Stimulated activated CD8-positive, alpha-beta memory T cell treated with anti-CD3 and anti-CD28 coated beads, Interleukin-4, amount 100 ng/mL, for 24 hours (primary cell): ENCODE measurements at regions not wholly inside any gene's neighbourhood (a gene's known extent, or its start where the extent isn't known, plus 50 kb on each side); places are given as distances from the start of the nearest gene placed in this dataset.

Experiments used
- DNase-seq: peaks from one replicate; pipeline ENCODE4 v3.0.0-alpha.2; 2020; ENCODE audit warnings: low read depth

DNA sequence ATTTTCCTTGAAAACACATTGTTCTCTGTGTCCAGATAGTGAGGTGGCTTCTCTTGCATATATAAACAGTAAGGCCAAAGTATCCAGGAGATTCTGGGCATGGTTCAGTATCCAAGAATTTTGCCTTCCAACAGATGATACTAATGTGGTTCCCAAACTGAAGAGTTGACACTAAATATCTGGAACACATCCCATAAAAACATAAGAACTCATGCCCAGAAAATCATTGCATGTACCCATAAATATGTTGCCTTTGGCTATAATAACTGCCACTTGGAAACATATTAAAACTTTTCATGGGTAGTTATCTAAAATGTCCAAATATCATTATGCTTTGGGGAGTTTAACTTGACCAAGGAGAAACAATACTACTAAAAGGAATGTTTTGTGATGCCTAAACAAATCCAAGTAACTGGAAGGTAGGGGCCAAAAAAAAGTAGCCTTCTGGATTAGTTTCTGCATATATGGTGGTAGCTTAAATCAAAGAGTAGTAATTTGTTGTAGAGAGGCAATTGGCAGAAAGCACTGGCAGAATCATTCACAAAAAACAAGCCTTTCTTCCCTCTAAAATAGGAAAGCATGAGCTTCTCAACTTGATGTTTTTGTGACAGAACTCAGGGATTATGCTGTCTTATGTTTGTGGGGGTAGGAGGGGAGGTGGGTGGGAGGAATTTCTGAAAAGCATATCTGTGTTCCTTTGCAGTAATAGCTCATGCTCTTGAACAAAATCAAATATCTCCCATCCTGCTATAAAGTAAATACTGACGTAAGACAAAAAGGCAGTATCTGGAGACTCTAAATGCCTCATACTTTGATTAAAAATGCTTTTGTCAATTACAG is 753.9 kb downstream of the TUSC7 start:
- no peak for DNase-seq

DNA sequence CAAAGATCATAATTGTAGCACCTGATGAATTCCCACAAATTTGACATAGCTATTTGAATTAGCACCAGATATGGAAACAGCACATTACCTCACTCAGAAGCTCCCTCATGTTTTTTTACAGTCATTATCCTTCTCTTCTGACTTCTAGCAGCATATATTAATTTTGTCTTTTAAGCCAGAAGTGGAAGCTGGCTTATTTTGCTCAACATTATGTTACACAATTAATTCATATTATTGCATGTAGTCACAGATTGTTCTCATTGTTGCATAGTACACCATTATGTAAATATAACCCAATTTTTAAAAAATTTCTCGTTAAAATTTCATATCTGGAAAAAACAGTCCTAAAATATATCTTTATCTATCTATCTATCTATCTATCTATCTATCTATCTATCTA is 762.3 kb downstream of the TUSC7 start:
- no peak for DNase-seq

DNA sequence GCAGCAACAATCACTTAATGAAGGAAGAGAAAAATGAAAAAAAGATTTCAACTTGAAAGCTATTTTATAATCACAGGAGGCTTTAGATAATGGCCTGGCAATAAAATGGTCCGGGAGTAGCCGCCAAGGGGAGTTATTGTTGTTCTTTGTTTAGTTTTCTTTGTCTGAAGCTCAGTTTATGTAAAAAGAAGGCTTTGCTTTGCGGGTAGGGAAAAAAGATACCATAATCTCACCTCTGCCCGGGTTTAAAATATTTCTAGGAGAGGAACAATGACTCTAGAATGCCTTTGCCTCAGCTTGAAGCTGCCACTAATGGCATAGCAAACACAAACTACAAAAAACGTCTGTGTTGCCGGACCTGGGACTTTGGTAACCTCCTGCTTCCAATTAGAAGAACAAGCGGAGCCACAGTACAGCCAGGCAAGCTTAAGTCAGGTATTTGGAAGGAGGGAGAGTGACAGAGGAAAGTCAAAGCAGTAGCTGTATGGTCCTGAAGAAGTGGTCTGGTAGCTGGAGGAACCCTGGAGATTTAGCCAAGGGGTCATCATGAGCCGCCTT is 764.5 kb downstream of the TUSC7 start:
- no peak for DNase-seq

DNA sequence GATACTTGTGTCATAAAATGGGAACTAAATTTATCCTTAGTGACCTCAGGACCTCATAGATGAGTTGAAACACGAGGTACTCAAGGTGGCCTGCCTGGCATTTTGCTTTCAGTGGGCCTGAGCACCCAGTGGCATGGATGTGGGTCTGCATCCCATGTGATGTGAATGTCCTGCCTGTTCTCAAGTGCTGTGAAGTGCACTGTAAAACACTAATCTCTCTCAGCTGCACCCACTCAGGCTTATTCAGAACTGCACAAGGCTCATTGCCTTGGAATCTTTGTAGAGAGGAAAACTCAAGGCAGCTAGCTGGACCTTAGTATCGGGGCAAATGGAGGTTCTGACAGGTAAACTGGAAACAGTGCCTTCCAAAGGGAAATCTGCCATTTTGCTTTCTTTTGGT is 767.0 kb downstream of the TUSC7 start:
- DNase-seq, result no peak

DNA sequence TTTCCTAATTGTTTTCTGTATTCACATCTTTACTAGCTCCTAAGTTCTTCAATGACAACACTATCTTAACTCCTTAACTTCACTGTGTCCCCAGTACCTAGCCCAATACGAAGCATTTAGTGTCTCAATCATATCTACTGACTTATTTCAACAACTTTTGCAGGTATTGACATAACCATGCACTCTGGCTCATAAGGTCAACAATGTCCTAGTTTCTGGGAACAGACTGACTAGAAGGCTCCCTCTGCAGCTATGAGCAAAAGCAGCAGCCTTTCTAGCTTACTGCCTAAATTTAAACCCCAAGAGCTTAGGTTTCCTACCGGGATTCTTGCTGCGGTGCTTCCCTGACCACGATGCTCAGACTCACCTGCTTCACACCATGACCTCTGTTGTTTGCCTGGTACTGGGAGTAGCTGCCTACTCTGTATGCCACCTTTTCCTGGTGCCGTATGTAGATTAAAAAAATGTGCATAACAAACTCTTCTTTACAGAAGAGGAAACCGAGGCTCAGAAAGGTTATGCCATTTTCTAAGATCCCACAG is 767.7 kb downstream of the TUSC7 start:
- no peak for DNase-seq

DNA sequence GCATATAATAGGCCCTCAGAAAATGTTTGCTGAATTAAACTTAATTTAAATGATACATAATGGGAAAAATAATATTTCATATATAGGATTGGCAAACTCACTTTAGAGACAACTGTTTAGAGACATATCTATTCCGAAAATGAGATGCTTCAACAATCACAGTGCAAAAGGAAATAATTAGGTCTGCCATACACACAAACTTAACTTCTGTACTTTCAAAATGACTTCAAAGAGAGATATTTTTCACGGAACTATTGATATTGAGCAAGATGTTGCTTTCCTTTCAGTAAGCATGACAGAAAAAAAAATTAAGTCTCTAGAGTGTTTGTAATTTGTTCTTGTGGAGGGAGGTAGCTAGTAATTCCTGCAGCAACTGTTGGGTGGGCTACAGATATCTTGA is 769.5 kb downstream of the TUSC7 start:
- no peak for DNase-seq

DNA sequence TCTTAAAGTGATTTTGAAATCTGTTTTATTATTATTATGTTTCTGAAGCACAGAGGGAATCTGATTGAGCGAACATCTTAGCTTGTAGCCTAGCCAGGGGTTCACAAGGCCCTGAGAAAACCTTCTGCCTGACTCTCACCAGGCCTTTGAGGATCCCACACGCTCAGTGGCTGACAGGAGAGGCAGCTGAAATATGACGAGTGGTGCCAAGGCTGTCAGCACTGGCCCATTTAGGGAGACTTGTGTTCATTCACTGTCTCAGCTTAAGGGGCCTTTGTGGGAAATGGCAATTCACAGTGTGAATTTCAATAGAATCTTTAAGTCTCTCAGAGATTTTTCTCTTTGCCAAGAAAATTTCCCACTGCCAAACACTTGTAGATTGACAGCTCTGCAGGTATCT is 770.9 kb downstream of the TUSC7 start:
- no peak for DNase-seq

DNA sequence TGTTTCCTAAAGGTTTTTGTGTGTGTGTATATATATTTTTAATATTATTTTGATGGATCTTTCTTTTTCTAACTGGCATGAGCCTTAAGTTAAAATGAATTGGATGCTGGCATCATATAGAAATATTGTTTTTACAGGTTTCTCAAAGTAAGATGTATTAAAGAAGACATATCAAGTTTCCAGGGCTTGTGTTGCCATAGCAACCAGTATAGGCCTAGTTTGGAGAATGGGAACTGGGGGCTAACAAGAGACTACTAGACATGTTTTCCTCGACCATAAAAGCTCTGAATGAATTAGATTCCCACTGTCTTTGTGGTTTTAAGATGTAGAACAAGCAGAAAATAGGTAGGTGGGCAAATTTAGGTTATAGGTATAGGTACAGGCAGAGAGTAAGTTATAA is 771.4 kb downstream of the TUSC7 start:
- no peak for DNase-seq

DNA sequence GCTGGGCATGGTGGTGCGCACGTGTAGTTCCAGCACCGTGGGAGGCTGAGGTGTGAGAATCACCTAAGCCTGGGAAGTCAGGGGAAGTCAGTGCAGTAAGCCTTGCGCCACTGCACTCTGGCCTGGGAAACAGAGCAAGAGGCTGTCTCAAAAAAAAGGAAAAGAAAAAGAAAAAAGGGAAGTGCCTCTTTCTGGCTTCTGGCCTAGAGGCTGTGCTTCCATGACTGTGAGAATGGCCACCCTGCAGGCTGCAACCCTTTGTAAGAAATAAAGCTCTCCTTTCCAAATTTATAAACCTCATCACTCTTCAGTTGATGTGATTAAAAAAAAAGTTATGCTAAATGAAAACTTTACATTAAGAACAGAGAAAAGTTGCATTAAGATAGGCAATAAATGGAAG is 774.3 kb downstream of the TUSC7 start:
- no peak for DNase-seq

DNA sequence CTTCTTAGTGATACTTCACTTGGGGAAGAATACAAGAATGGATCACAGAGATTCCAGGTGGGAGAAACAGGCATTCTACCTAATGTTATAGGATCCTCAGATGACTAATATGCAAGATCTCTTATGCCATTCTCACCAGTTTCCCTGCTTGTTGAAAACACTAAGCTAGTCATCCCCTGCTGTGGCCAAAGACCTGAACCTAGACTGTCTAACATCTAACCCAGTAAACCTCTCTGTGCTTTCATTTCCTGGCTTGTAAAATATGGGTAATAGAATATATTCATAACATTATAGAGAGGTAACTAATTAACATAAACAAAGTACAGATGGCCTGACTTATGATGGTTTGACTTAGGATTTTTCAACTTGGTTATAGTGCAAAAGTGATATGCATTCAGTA is 776.3 kb downstream of the TUSC7 start:
- no peak for DNase-seq

DNA sequence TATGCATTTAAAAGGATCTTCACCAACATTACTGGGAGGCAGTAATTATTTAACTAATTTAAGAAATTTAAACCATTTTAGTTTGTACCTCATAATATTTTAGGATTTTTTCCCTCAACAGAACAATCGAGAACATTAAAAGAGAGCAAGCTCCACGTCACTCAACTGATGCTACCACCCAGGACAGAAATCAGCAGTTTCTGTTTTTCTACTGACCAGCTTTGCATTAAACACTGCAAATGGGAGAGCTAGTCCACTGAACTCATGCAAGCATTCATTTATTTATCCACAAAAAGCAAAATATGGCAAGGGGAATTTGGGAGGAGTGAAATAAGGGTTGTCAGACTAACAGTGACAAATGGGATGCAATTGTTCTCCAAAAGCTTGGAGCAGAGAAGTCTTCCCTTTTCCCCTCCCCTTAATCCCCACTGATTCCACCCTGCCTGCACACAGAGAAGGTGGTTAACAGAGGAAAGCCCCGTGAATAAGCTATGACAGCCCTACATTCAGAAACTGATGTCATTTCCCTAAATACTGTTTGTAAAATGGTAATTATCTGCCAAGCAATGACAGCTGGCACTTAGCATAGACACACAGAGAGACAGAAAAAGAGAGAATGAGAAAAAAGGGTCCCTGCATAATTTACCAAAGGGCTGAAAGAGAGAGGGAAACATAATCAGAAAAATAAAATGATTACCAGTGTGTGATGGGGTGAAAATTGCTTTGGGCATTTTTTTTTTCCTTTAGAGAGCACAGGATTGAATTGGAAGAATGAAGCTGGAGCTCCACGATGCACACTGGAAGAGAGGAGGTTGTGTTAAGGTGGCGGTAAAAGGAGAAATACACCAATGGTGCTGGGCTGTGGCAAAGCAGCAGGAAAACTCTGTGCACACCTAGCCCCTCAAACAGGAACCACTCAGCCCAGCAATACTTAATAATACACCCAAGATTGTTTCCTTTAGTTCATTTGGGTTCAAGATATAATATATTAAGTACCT is 777.4 kb downstream of the TUSC7 start:
- DNase-seq, result no peak

DNA sequence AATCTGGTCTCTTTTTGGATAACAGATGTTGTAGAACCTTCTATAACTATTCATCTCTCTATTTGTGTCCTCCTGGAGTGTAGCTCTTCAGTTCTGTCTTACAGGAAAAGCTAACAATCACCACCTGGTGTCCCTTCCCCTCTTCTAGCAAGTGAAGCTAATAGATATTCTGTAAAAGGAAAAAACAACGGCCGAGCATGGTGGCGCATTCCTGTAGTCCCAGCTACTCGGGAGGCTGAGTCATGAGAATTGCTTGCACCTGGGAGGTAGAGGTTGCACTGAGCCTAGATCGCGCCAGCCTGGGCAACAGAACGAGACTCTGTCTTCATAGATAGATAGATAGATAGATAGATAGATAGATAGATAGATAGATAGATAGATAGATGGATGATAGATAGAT is 779.4 kb downstream of the TUSC7 start:
- no peak for DNase-seq

DNA sequence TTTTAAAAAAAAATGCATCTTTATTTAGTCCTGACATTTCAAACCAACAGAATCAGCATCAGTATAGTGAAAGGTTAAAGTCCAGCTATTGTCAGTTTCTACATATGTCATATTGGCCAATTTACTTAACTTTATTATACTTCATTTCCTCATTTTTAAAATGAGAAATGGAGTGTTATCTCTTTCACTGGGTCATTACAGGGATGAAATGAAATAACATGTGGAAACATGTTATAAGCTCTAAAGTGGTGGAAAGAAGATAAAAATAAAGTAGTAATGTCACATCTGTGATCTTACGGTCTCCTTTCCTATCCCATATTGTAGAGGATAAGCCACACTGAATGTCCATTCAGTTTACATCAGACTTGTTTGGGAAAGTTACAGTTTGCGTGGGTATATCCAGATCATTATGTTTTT is 780.1 kb downstream of the TUSC7 start:
- DNase-seq, result no peak

DNA sequence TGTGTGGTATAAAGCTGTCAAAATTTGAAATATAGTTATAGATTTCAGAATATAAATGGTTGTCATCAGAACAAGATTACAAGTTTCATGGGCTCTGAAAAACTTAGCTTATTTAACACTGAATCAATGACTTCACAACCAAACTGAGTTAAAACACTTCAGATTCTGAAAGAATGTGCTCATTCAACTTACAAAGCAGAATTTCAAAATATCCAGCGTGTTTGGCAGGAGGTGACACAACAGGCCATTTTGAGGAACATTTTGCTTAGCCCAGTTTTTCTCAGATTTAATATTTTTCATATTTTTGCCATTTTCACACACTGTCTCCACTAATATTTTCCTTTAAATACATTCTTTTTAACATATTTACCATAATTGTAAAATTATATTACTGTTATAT is 781.1 kb downstream of the TUSC7 start:
- DNase-seq, result no peak

DNA sequence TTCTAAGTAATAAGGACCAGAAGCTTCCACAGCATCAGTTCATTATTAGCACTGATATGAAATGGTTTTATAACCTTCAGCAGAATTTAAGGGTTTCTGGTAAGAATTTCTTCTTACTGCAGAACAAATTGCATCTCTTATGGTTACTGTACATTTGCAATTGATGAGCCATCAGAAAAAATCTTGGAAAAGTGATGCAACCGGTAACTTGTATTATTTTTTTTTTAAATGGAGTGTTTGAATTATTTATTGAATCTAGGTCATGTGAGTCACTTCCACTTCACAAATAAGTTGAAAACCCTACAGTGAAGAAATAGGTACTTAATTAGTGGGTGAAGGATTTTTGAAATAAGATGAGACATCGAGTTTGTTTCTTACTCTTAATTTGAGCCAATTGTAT is 786.0 kb downstream of the TUSC7 start:
- DNase-seq, result no peak

DNA sequence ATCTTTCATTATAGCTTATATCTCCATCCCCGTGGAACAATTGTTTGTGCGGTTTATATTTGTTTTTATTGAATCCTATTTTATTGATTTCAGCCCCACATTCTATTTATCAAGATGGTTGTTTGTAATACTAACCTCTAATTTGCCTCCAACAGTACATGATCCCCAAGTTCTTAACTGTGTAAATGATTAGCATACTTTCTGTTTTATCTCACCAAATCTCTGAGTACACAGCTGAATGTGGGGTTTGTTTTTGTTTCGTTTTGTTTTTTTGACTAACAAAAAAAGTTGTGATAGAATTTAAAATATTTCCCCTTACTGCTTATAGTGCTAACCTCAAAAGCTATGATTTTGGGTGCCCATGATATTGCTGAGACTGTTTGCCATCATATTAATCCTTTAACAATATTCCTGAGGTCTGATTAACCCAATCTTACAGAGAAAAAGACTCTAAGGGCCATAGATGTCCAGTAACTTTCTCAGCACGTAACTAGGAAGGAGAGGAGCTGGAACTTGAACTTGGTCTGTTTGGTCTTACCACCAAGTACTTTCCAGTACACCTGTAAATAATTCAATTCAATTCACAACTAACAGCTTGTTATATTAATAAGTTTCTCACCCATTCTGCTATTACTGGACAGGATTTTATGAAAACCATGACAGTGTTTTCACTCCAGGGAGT is 789.8 kb downstream of the TUSC7 start:
- DNase-seq, result no peak

DNA sequence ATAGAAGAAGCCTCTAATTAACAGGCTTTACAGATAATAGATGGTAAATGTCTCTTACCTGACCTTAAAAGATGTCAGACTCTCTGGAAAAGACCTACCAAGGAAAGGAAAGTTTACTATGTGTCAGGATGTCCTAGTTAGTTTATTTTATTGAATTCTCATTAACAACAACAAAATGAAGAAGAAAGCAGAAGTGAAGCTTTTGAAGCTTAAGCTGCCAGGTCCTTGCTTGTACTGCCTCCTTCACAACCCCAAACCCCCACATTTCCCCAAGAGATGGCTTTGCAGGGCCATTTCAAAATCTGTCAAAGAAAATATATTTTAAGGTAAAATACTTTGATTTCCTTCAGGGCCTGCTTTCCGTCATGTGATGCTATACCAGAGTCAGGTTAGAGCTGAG is 798.4 kb downstream of the TUSC7 start:
- DNase-seq, result no peak

DNA sequence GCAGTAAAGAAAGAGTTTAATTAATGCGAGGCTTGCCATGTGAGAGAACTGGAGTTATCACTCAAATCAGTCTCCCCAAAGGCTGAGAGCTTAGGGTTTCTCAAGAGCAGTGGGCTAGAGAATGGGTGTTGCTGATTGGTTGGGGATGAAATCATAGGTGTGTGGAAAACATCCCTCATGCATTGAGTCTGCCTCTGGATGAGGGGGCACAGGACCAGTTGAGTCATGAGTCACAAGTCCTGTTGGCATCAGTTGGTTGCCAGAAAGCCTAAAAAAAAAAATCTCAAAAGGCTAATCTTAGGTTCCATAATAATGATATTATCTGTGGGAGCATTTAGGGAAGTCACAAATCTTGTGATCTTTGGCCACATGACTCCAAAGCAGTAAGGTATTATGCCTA is 800.3 kb downstream of the TUSC7 start:
- no peak for DNase-seq

DNA sequence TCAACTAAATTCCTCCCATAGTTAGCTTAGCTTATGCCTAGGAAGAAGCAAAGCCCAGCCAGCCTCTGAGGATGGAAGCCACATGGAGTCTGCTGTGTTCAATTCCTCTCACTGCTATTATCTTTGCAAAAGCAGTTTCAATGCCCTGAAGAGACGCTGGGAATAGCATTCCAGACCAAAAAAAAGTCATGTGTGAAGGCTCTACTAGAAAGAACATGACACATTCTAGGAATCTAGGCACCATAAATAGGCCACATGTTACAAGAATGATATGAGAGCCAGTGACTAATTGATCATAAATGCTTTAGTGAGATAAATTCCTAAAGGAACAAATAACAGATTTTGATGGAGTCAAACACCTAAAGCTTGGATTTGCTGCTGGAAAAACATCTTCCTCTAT is 800.8 kb downstream of the TUSC7 start:
- DNase-seq, result no peak

DNA sequence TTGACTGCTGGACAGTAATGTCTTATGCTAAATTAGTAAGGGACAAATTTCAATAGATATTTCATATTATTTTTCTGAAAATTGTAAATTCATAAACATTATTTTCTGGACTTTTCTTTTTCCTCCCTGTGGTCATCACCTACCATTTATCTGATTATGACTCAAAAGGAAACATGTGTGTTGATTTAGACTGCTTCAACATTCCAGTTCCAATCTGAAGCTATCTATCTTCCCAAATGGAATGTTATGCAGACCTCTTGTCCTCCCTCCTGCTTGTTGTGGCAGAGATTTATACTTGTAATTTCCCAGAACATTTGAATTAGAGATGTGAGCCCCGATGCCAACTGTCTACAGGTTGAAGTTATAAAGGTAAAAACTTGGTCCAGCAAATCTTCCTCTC is 803.4 kb downstream of the TUSC7 start:
- no peak for DNase-seq

DNA sequence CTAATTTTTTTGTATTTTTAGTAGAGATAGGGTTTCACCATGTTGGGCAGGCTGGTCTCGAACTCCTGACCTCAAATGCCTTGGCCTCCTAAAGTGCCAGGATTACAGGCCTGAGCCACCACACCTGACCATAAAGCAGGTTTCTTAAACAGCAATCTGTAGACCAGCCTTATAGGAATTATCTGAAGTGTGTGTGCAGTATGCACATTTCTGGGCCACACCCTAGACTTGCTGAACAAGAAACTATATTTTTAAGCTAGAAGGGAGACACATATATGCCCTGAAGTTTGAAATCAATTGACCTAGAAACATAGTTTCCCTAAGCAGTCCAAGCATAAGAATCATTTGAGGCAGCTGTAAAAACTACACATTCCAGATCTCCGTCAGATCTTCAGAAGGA is 805.7 kb downstream of the TUSC7 start:
- DNase-seq, result no peak

DNA sequence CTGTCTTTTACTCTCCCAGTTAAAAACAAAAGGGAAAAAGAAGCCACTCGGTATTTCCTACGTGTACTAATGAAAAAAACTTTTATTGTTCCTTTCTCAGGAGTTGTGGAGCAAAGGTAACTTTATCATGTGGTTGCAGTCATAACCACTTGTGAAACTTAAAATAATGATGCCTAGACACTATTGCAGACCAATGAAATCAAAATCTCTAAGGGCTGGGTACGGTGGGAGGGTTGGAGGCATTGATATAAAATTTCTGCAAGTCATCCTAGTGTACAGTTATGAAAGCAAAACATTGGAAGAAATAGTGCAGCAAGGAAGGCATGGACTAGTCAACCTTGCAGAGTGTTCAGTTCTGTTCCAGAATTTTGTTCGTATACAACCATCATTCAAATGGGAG is 808.8 kb downstream of the TUSC7 start:
- no peak for DNase-seq
